ENCODE measurements at regions not wholly inside any gene's neighbourhood (a gene's known extent, or its start where the extent isn't known, plus 50 kb on each side); places are given as distances from the start of the nearest gene placed in this dataset.

DNA sequence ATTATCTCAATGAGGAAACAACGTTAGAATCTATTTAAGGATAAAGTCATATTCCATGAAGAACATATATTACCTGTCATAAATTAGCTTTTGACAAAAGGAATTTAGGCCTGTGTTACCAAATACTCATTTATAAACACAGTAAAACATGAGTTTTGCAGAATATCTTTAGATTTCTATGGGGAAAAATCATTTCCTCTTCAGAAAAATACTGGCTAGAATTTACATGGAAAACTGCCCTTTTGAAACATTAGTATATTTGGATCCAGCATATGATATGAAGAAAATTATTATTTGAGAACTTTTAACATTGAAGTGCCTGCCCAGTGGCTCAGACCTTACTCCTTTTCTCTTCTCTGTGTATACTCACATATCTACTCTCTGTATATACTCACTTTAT lies 131.4 kb upstream of the NEIL3 start:
- DNase-seq (ENCODE audit: low spot score in 2 of 2), result no peak
- WGBS, result 19% methylated on average over 1 of the region's 1 CpG
- H3K9me3 ChIP-seq, result no peaks in the 10 kb centered on the region
- H3K27me3 ChIP-seq, result no peaks in the 10 kb centered on the region
- no peak overlapping the region for H3K27ac ChIP-seq
- no peak overlapping the region for H3K4me3 ChIP-seq
- H3K36me3 ChIP-seq, result no peaks in the 10 kb centered on the region
- H3K4me1 ChIP-seq, result no peaks in the 10 kb centered on the region
- TF ChIP-seq POLR2A (IDR thresholded peaks at IDR 0.05) (no peak), EP300 (IDR thresholded peaks at IDR 0.05) (no peak), POLR2AphosphoS5 (IDR thresholded peaks at IDR 0.05) (no peak)

DNA sequence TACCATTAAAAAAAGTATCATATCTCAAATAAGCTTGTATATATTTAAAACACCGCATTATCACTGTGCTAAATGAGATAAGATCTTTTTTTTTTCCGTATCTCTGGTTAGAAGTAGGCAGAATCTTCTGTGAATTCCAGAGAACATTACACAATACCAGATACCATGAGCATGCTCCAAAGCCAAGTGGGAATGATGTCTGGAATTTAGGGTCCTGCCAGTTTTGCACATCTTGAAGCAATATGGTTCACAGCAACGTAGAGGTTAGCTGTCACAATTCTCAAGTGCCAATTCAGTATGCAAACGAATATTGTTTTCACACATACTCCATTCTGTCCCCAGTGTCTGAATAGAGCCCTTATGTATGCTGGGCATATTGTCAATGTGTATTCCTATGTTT lies 127.5 kb upstream of the NEIL3 start:
- Histone ChIP-seq H3K36me3 (no peaks in the 10 kb centered on the region), H3K4me3 (no peak overlapping the region), H3K9me3 (no peaks in the 10 kb centered on the region), H3K4me1 (no peaks in the 10 kb centered on the region), H3K27me3 (no peaks in the 10 kb centered on the region), H3K27ac (no peak overlapping the region)
- DNase-seq (ENCODE audit: low spot score in 2 of 2), result no peak
- TF ChIP-seq POLR2AphosphoS5 (IDR thresholded peaks at IDR 0.05), result peak in 1 of 3 donors; percentile 62
- TF ChIP-seq POLR2A (IDR thresholded peaks at IDR 0.05), result no peak
- 56% methylated on average over 4 of the region's 4 CpGs for WGBS

DNA sequence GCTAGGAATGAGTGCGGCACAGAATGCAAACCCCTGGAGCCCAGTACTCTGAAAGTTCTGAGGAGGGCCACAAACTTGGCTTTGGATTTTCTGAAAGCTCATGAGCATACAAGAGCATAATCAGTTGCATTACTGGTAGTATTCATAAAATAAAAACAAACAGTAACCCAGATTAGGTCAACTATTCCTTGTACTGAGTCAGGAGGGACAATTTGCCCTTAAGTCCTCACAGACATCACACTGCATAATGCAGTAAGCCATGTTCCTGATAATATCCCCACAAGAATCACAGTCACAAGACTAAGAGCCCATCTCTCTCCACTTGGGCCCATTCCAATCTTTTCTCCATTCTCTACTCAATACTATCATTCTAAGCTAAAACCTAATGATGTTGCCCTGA lies 126.9 kb upstream of the NEIL3 start:
- H3K27me3 ChIP-seq, result no peaks in the 10 kb centered on the region
- H3K9me3 ChIP-seq, result no peaks in the 10 kb centered on the region
- no peak for DNase-seq (ENCODE audit: low spot score in 2 of 2)
- H3K36me3 ChIP-seq, result no peaks in the 10 kb centered on the region
- H3K27ac ChIP-seq, result no peak overlapping the region
- H3K4me1 ChIP-seq, result no peaks in the 10 kb centered on the region
- H3K4me3 ChIP-seq, result no peak overlapping the region
- TF ChIP-seq POLR2AphosphoS5 (IDR thresholded peaks at IDR 0.05) (no peak), EP300 (IDR thresholded peaks at IDR 0.05) (no peak)
- WGBS, result 90% methylated on average over 1 of the region's 1 CpG

DNA sequence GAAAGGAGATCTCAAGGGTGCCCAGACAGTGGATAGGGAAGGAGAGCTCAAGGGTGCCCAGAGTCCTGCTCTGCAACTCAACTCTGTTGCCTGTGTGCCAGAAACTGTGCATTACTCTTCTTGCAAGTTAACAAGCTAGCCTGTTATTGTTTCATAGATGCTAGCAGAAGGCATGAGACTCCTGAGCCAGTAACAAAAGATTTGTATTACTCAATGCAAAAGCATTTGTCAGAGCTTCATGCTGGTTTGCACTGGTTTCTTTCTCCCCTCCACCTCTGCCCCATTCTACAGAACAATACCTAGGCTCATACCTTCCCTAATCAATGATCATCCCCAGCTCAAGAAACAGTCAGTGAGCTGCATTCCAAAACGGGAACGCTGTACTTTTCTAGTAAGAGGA lies 124.5 kb upstream of the NEIL3 start:
- WGBS, result 87% methylated on average over 2 of the region's 2 CpGs

DNA sequence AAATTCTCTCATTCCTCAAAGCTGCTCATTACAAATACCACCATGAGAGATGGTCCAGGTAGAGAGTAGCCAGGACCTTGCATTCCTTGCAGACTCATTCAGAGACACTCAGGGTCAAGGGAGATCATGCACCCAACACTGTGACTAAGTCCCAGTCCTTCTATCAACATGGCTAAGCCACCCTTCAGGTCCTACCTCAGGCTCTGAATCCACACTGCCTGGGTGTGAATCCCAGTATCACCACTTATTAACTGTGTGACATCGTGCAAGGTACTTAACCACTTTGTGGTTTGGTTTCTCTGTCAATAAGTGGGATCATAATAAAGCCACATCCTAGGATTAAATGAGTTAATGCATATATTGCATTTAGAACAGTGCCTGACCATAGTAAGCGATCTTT lies 124.1 kb upstream of the NEIL3 start:
- no peak for TF ChIP-seq POLR2A (IDR thresholded peaks at IDR 0.05)
- TF ChIP-seq, protein P1, sequence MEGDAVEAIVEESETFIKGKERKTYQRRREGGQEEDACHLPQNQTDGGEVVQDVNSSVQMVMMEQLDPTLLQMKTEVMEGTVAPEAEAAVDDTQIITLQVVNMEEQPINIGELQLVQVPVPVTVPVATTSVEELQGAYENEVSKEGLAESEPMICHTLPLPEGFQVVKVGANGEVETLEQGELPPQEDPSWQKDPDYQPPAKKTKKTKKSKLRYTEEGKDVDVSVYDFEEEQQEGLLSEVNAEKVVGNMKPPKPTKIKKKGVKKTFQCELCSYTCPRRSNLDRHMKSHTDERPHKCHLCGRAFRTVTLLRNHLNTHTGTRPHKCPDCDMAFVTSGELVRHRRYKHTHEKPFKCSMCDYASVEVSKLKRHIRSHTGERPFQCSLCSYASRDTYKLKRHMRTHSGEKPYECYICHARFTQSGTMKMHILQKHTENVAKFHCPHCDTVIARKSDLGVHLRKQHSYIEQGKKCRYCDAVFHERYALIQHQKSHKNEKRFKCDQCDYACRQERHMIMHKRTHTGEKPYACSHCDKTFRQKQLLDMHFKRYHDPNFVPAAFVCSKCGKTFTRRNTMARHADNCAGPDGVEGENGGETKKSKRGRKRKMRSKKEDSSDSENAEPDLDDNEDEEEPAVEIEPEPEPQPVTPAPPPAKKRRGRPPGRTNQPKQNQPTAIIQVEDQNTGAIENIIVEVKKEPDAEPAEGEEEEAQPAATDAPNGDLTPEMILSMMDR (IDR thresholded peaks at IDR 0.05), result no peak
- no peak for TF ChIP-seq EP300 (IDR thresholded peaks at IDR 0.05)
- TF ChIP-seq POLR2AphosphoS5 (IDR thresholded peaks at IDR 0.05), result no peak
- Histone ChIP-seq H3K27me3 (no peaks in the 10 kb centered on the region), H3K27ac (no peak overlapping the region), H3K4me1 (no peaks in the 10 kb centered on the region), H3K36me3 (no peaks in the 10 kb centered on the region), H3K9me3 (no peaks in the 10 kb centered on the region), H3K4me3 (no peak overlapping the region)
- WGBS, result 88% methylated on average over 2 of the region's 2 CpGs
- no peak for DNase-seq (ENCODE audit: low spot score in 2 of 2)

More for the DNA sequence above, 124.5 kb upstream of the NEIL3 start:
- Histone ChIP-seq H3K27me3 (no peaks in the 10 kb centered on the region), H3K4me1 (no peaks in the 10 kb centered on the region), H3K27ac (no peak overlapping the region), H3K9me3 (no peaks in the 10 kb centered on the region), H3K36me3 (no peaks in the 10 kb centered on the region), H3K4me3 (no peak overlapping the region)
- no peak for DNase-seq (ENCODE audit: low spot score in 2 of 2)
- TF ChIP-seq POLR2AphosphoS5 (IDR thresholded peaks at IDR 0.05), result no peak

DNA sequence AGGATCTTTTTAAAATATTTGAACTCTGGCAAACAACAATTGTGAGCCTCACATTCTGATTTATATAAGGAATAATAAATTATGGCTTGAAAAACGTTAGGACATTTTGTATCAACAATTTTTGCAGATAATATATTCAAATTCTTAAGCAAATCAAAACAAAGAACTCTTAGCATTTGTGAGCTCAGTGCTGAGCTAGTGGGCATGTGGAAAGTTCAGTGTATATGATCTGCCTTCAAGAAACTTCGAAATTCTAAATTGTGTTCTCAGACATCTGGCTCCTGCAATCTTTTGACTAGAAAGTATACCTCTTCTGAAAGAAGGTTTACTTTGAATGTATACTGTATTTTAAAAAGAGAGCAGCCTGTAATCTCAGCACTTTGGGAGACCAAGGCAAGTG lies 122.3 kb upstream of the NEIL3 start:
- no peak for DNase-seq (ENCODE audit: low spot score in 2 of 2)
- Histone ChIP-seq H3K9me3 (no peaks in the 10 kb centered on the region), H3K27ac (no peak overlapping the region), H3K4me1 (no peaks in the 10 kb centered on the region), H3K27me3 (no peaks in the 10 kb centered on the region), H3K36me3 (no peaks in the 10 kb centered on the region), H3K4me3 (no peak overlapping the region)
- TF ChIP-seq, protein P1 (IDR thresholded peaks at IDR 0.05), result no peak
- TF ChIP-seq EP300 (IDR thresholded peaks at IDR 0.05), result no peak
- TF ChIP-seq POLR2AphosphoS5 (IDR thresholded peaks at IDR 0.05), result no peak
- no peak for TF ChIP-seq POLR2A (IDR thresholded peaks at IDR 0.05)
- WGBS, result 58% methylated on average over 2 of the region's 2 CpGs

DNA sequence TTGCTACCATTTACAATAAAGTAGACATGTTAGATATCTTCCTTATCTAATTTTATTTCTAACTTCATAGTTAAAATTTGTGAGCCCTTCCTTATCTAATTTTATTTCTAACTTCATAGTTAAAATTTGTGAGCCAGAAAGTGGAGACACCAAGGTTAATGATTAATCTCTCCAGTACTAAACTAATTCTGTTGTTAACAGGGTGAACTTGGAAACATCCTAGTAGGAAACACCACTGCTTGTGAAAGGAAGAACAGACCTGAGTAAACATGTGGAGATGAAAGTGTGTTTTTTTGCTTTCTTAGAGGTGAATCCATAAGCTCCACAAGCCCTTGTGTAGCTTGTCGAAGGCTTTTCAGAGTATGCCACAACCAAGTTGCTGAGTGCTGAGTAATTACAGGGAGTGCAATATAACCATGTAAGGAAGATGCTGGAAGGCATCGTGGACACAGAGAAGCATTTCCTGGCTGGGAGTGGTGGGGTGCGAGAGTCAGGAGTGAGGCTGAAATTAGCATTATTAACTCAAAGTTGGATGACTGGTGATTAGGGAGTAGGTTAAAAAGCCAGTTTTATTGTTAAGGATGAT lies 118.6 kb upstream of the NEIL3 start:
- no peak for TF ChIP-seq POLR2A (IDR thresholded peaks at IDR 0.05)
- TF ChIP-seq POLR2AphosphoS5 (IDR thresholded peaks at IDR 0.05), result no peak
- no peak for TF ChIP-seq EP300 (IDR thresholded peaks at IDR 0.05)
- TF ChIP-seq, protein P1 (IDR thresholded peaks at IDR 0.05), result no peak
- Histone ChIP-seq H3K27me3 (no peaks in the 10 kb centered on the region), H3K36me3 (no peaks in the 10 kb centered on the region), H3K4me1 (no peaks in the 10 kb centered on the region), H3K27ac (no peak overlapping the region), H3K4me3 (no peak overlapping the region), H3K9me3 (no peaks in the 10 kb centered on the region)
- WGBS, result 56% methylated on average over 3 of the region's 3 CpGs
- no peak for DNase-seq (ENCODE audit: low spot score in 2 of 2)

Data from suprapubic skin (tissue), 4 donors.